H1 (cell line): ENCODE measurements at regions not wholly inside any gene's neighbourhood (a gene's known extent, or its start where the extent isn't known, plus 50 kb on each side); places are given as distances from the start of the nearest gene placed in this dataset.

Experiments used
- CHD1 ChIP-seq: IDR thresholded peaks from 2 replicates; pipeline ENCODE4 v1.6.1; 2012; ENCODE audit warnings: low read depth, low read length, improper control_type of control experiment
- TF ChIP-seq, protein P1 (sequence below): IDR thresholded peaks from 2 replicates; pipeline ENCODE4 v1.6.1; 2012; ENCODE audit warnings: inconsistent platforms
- TF ChIP-seq, protein P2 (sequence below): IDR thresholded peaks from 2 replicates; pipeline ENCODE4 v1.6.1; 2011; ENCODE audit warnings: low read length, improper control_type of control experiment
- TF ChIP-seq, protein P3 (sequence below), 3 experiments: IDR thresholded peaks; 1 replicate in 2 of 3; 2 replicates in 1 of 3; pipeline versions ENCODE4 v1.5.1 to v1.6.1; 2011; ENCODE audit warnings: low read length in 3 of 3, mild to moderate bottlenecking in 3 of 3, inconsistent platforms in 2 of 3, low read depth in 1 of 3, moderate library complexity in 1 of 3; ENCODE audit not compliant: insufficient read depth in 1 of 3; ENCODE audit errors: control extremely low read depth in 1 of 3

DNA sequence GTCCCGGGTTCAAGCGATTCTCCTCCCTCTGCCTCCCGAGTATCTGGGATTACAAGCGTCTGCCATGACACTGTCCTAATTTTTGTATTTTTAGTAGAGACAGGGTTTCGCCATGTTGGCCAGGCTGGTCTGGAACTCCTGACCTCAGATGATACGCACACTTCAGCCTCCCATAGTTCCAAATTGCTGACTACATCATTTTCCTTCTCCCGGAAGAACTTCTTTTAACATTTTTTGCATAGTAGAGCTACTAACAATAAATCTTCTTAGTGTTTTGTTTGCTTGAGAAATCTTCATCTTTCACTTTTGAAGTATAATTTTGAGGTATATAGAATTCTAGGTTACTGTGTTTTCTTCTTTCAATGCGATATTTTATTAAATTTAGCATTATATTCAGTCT is 1415.1 kb upstream of the RAG2 start (continued):
- TF ChIP-seq, protein P1, sequence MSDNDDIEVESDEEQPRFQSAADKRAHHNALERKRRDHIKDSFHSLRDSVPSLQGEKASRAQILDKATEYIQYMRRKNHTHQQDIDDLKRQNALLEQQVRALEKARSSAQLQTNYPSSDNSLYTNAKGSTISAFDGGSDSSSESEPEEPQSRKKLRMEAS, result no peak
- no peak for TF ChIP-seq CHD1
- TF ChIP-seq, protein P2, sequence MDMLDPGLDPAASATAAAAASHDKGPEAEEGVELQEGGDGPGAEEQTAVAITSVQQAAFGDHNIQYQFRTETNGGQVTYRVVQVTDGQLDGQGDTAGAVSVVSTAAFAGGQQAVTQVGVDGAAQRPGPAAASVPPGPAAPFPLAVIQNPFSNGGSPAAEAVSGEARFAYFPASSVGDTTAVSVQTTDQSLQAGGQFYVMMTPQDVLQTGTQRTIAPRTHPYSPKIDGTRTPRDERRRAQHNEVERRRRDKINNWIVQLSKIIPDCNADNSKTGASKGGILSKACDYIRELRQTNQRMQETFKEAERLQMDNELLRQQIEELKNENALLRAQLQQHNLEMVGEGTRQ, result no peak
- TF ChIP-seq, protein P3, sequence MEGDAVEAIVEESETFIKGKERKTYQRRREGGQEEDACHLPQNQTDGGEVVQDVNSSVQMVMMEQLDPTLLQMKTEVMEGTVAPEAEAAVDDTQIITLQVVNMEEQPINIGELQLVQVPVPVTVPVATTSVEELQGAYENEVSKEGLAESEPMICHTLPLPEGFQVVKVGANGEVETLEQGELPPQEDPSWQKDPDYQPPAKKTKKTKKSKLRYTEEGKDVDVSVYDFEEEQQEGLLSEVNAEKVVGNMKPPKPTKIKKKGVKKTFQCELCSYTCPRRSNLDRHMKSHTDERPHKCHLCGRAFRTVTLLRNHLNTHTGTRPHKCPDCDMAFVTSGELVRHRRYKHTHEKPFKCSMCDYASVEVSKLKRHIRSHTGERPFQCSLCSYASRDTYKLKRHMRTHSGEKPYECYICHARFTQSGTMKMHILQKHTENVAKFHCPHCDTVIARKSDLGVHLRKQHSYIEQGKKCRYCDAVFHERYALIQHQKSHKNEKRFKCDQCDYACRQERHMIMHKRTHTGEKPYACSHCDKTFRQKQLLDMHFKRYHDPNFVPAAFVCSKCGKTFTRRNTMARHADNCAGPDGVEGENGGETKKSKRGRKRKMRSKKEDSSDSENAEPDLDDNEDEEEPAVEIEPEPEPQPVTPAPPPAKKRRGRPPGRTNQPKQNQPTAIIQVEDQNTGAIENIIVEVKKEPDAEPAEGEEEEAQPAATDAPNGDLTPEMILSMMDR (IDR thresholded peaks at IDR 0.05; ENCODE audit: control extremely low read depth in 1 of 3, insufficient read depth in 1 of 3, low read depth in 1 of 3, low read length in 3 of 3), result no peak
